ENCODE measurements at regions not wholly inside any gene's neighbourhood (a gene's known extent, or its start where the extent isn't known, plus 50 kb on each side); places are given as distances from the start of the nearest gene placed in this dataset.

- no peak for ATAC-seq
- ChIA-PET POLR2A (no interaction called here), CTCF (no interaction called here)
- no peaks in the 10 kb centered on the region for H3K9me3 Mint-ChIP-seq (ENCODE audit: insufficient read depth)
- no peak for DNase-seq
- H3K27me3 Mint-ChIP-seq (ENCODE audit: low read depth): no peaks in the 10 kb centered on the region
- H3K4me3 Mint-ChIP-seq: no peak overlapping the region
- H3K27ac Mint-ChIP-seq: no peak overlapping the region
- no peaks in the 10 kb centered on the region for H3K4me1 Mint-ChIP-seq (ENCODE audit: low read depth)
- no peaks in the 10 kb centered on the region for H3K36me3 Mint-ChIP-seq (ENCODE audit: low read depth)
Observed at GRCh38 chr7:20050241-20050966, 166.8 kb downstream of the MACC1 start.

- CTCF ChIA-PET: no interaction called here
Observed at GRCh38 chr7:20038676-20039075, 178.5 kb downstream of the MACC1 start.

GRCh38 chr7:20035279-20035875 lies 181.8 kb downstream of the MACC1 start:
- no peak for ATAC-seq
- Mint-ChIP-seq H3K36me3 (ENCODE audit: low read depth) (no peaks in the 10 kb centered on the region), H3K4me3 (no peak overlapping the region), H3K27me3 (ENCODE audit: low read depth) (no peaks in the 10 kb centered on the region), H3K27ac (no peak overlapping the region), H3K4me1 (ENCODE audit: low read depth) (no peaks in the 10 kb centered on the region), H3K9me3 (ENCODE audit: insufficient read depth) (no peaks in the 10 kb centered on the region)
- DNase-seq: no peak
- POLR2A ChIA-PET: no interaction called here
- CTCF ChIA-PET: no interaction called here

More at GRCh38 chr7:20038676-20039075, 178.5 kb downstream of the MACC1 start:
- H3K4me1 Mint-ChIP-seq (ENCODE audit: low read depth): no peaks in the 10 kb centered on the region
- H3K9me3 Mint-ChIP-seq (ENCODE audit: insufficient read depth): no peaks in the 10 kb centered on the region
- POLR2A ChIA-PET: no interaction called here
- H3K27ac Mint-ChIP-seq: no peak overlapping the region
- no peaks in the 10 kb centered on the region for H3K27me3 Mint-ChIP-seq (ENCODE audit: low read depth)
- ATAC-seq (no peak), DNase-seq (no peak)
- H3K4me3 Mint-ChIP-seq: no peak overlapping the region
- H3K36me3 Mint-ChIP-seq (ENCODE audit: low read depth): no peaks in the 10 kb centered on the region

GRCh38 chr7:20033621-20034400 lies 183.4 kb downstream of the MACC1 start:
- Mint-ChIP-seq H3K4me3 (no peak overlapping the region), H3K27ac (no peak overlapping the region), H3K27me3 (ENCODE audit: low read depth) (no peaks in the 10 kb centered on the region), H3K4me1 (ENCODE audit: low read depth) (no peaks in the 10 kb centered on the region), H3K36me3 (ENCODE audit: low read depth) (no peaks in the 10 kb centered on the region), H3K9me3 (ENCODE audit: insufficient read depth) (no peaks in the 10 kb centered on the region)
- ChIA-PET POLR2A (no interaction called here), CTCF (no interaction called here)
- DNase-seq (no peak), ATAC-seq (no peak)

- DNase-seq: no peak
- Mint-ChIP-seq H3K4me1 (ENCODE audit: low read depth) (no peaks in the 10 kb centered on the region), H3K36me3 (ENCODE audit: low read depth) (no peaks in the 10 kb centered on the region), H3K27ac (no peak overlapping the region), H3K9me3 (ENCODE audit: insufficient read depth) (no peaks in the 10 kb centered on the region), H3K4me3 (no peak overlapping the region), H3K27me3 (ENCODE audit: low read depth) (no peaks in the 10 kb centered on the region)
- CTCF ChIA-PET: no interaction called here
- POLR2A ChIA-PET: no interaction called here
- no peak for ATAC-seq
Observed at GRCh38 chr7:20032741-20033140, 184.4 kb downstream of the MACC1 start.

GRCh38 chr7:20030915-20031362 lies 186.2 kb downstream of the MACC1 start:
- ChIA-PET POLR2A (no interaction called here), CTCF (no interaction called here)
- Mint-ChIP-seq H3K4me3 (no peak overlapping the region), H3K4me1 (ENCODE audit: low read depth) (no peaks in the 10 kb centered on the region), H3K27me3 (ENCODE audit: low read depth) (no peaks in the 10 kb centered on the region), H3K36me3 (ENCODE audit: low read depth) (no peaks in the 10 kb centered on the region), H3K9me3 (ENCODE audit: insufficient read depth) (no peaks in the 10 kb centered on the region), H3K27ac (no peak overlapping the region)
- no peak for DNase-seq
- no peak for ATAC-seq

- Mint-ChIP-seq H3K27ac (no peak overlapping the region), H3K4me3 (no peak overlapping the region), H3K9me3 (ENCODE audit: insufficient read depth) (no peaks in the 10 kb centered on the region), H3K4me1 (ENCODE audit: low read depth) (no peaks in the 10 kb centered on the region), H3K36me3 (ENCODE audit: low read depth) (no peaks in the 10 kb centered on the region), H3K27me3 (ENCODE audit: low read depth) (no peaks in the 10 kb centered on the region)
- ChIA-PET CTCF (no interaction called here), POLR2A (no interaction called here)
- ATAC-seq: no peak
- DNase-seq: no peak
Observed at GRCh38 chr7:20030417-20030816, 186.8 kb downstream of the MACC1 start.

- Mint-ChIP-seq H3K4me1 (ENCODE audit: low read depth) (no peaks in the 10 kb centered on the region), H3K4me3 (no peak overlapping the region), H3K27me3 (ENCODE audit: low read depth) (no peaks in the 10 kb centered on the region), H3K36me3 (ENCODE audit: low read depth) (no peaks in the 10 kb centered on the region), H3K27ac (no peak overlapping the region), H3K9me3 (ENCODE audit: insufficient read depth) (no peaks in the 10 kb centered on the region)
- ATAC-seq: no peak
- CTCF ChIA-PET: no interaction called here
- no peak for DNase-seq
- POLR2A ChIA-PET: no interaction called here
Observed at GRCh38 chr7:20026762-20027161, 190.4 kb downstream of the MACC1 start.

- Mint-ChIP-seq H3K4me3 (no peak overlapping the region), H3K36me3 (ENCODE audit: low read depth) (no peaks in the 10 kb centered on the region)
- CTCF ChIA-PET: no interaction called here
Observed at GRCh38 chr7:20021831-20022230, 195.4 kb downstream of the MACC1 start.

GRCh38 chr7:20021066-20021465 lies 196.1 kb downstream of the MACC1 start:
- ChIA-PET CTCF (no interaction called here), POLR2A (no interaction called here)
- no peaks in the 10 kb centered on the region for H3K36me3 Mint-ChIP-seq (ENCODE audit: low read depth)
- H3K27me3 Mint-ChIP-seq (ENCODE audit: low read depth): no peaks in the 10 kb centered on the region
- no peak overlapping the region for H3K27ac Mint-ChIP-seq
- no peaks in the 10 kb centered on the region for H3K9me3 Mint-ChIP-seq (ENCODE audit: insufficient read depth)
- ATAC-seq: no peak
- no peak for DNase-seq
- no peaks in the 10 kb centered on the region for H3K4me1 Mint-ChIP-seq (ENCODE audit: low read depth)
- H3K4me3 Mint-ChIP-seq: no peak overlapping the region

More at GRCh38 chr7:20021831-20022230, 195.4 kb downstream of the MACC1 start:
- H3K27me3 Mint-ChIP-seq (ENCODE audit: low read depth): no peaks in the 10 kb centered on the region
- DNase-seq (no peak), ATAC-seq (no peak)
- no peaks in the 10 kb centered on the region for H3K9me3 Mint-ChIP-seq (ENCODE audit: insufficient read depth)
- no peak overlapping the region for H3K27ac Mint-ChIP-seq
- POLR2A ChIA-PET: no interaction called here
- no peaks in the 10 kb centered on the region for H3K4me1 Mint-ChIP-seq (ENCODE audit: low read depth)

- Mint-ChIP-seq H3K27me3 (ENCODE audit: low read depth) (no peaks in the 10 kb centered on the region), H3K4me1 (ENCODE audit: low read depth) (no peaks in the 10 kb centered on the region), H3K4me3 (no peak overlapping the region), H3K36me3 (ENCODE audit: low read depth) (no peaks in the 10 kb centered on the region), H3K9me3 (ENCODE audit: insufficient read depth) (no peaks in the 10 kb centered on the region), H3K27ac (no peak overlapping the region)
- ATAC-seq (no peak), DNase-seq (no peak)
- ChIA-PET CTCF (no interaction called here), POLR2A (no interaction called here)
Observed at GRCh38 chr7:20019757-20020432, 197.3 kb downstream of the MACC1 start.

- no peak overlapping the region for H3K27ac Mint-ChIP-seq
- no peaks in the 10 kb centered on the region for H3K27me3 Mint-ChIP-seq (ENCODE audit: low read depth)
- no peak overlapping the region for H3K4me3 Mint-ChIP-seq
- POLR2A ChIA-PET: no interaction called here
- H3K9me3 Mint-ChIP-seq (ENCODE audit: insufficient read depth): no peaks in the 10 kb centered on the region
- CTCF ChIA-PET: no interaction called here
- H3K4me1 Mint-ChIP-seq (ENCODE audit: low read depth): no peaks in the 10 kb centered on the region
- DNase-seq (no peak), ATAC-seq (no peak)
- H3K36me3 Mint-ChIP-seq (ENCODE audit: low read depth): no peaks in the 10 kb centered on the region
Observed at GRCh38 chr7:20016669-20017068, 200.5 kb downstream of the MACC1 start.
